SU-DHL-6 (cell line): ENCODE measurements at regions not wholly inside any gene's neighbourhood (a gene's known extent, or its start where the extent isn't known, plus 50 kb on each side); places are given as distances from the start of the nearest gene placed in this dataset.

Experiments used
- EZH2phosphoT487 ChIP-seq: fragments of 200-600 bp; sonication (generic), shearing (Covaris generic); conservative IDR thresholded peaks from 2 replicates; pipeline ENCODE4 v1.6.1; 2018; ENCODE audit warnings: mild to moderate bottlenecking, antibody characterized with exemption, low read length, moderate library complexity, mixed read lengths
- TF ChIP-seq, protein P1 (sequence below): fragments of 200-600 bp; sonication (generic); IDR thresholded peaks from one replicate; pipeline ENCODE4 v1.5.1; 2017; ENCODE audit warnings: antibody characterized with exemption, mild to moderate bottlenecking, low read length, moderate library complexity; ENCODE audit not compliant: insufficient read depth, poor library complexity, severe bottlenecking

DNA sequence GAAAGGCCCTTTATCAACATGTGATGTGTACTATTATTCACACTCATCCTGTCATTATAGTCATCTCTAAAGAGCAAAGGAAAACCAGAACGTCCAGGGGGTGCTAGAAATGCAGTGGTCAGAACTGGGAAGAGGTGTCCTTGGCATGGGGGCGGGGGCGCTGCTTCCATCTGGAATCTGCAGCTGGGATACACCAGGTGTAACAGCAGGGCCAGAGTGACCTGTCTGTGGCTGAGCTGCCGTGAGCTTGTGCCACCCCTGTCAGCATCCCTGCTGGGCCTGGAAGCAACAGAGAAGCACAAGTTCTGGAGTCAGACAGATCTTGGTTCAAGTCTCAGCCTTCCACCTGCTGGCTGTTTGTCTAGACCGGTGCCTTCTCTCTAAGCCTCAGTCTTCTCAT, 263.3 kb upstream of the MVB12B start:
- TF ChIP-seq, protein P1, sequence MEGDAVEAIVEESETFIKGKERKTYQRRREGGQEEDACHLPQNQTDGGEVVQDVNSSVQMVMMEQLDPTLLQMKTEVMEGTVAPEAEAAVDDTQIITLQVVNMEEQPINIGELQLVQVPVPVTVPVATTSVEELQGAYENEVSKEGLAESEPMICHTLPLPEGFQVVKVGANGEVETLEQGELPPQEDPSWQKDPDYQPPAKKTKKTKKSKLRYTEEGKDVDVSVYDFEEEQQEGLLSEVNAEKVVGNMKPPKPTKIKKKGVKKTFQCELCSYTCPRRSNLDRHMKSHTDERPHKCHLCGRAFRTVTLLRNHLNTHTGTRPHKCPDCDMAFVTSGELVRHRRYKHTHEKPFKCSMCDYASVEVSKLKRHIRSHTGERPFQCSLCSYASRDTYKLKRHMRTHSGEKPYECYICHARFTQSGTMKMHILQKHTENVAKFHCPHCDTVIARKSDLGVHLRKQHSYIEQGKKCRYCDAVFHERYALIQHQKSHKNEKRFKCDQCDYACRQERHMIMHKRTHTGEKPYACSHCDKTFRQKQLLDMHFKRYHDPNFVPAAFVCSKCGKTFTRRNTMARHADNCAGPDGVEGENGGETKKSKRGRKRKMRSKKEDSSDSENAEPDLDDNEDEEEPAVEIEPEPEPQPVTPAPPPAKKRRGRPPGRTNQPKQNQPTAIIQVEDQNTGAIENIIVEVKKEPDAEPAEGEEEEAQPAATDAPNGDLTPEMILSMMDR = no peak
- no peak for TF ChIP-seq EZH2phosphoT487
